Urothelium cell line (cell line): ENCODE measurements at regions not wholly inside any gene's neighbourhood (a gene's known extent, or its start where the extent isn't known, plus 50 kb on each side); places are given as distances from the start of the nearest gene placed in this dataset.

Experiments
- DNase-seq: peaks from one replicate; pipeline ENCODE4 v3.0.0; 2011; ENCODE audit warnings: low spot score, mixed read lengths
- FAIRE-seq: peaks from 2 replicates; lab custom pipeline; 2011; peaks lifted over from hg19 to GRCh38; lab: Jason Lieb, UNC

DNA sequence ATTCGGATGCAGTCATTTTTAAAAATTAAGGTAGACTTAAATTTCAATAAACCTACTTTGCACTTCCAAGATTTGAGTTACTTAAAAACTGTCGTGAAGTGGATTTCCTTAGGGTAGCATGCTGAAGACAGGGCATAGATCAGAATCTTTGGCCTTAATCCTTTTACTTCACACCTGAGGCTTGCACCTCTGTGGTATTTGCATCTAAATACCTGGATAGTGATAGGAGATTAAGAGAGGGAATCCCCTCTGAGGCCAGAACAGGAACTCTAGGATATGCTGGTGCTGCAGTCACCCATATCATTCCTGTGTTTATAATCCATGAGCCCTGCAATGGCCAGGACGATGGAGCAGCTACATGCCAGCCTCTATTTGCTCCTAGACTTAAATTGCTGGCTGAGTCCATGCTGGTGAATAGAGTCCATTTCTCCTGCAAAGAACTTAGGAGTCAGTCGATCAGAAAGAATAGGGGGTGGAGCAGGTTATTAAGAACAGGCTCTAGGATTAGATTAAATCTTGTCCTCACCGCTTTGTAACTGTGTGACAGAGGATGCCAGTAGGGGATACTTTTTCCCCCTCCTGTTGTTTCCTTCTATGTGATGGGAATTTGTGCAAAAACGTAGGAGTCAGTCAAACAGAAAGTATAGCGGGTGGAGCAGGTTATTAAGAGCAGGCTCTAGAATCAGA, 333.6 kb downstream of the DUSP10 start:
- FAIRE-seq (no peak), DNase-seq (no peak)

DNA sequence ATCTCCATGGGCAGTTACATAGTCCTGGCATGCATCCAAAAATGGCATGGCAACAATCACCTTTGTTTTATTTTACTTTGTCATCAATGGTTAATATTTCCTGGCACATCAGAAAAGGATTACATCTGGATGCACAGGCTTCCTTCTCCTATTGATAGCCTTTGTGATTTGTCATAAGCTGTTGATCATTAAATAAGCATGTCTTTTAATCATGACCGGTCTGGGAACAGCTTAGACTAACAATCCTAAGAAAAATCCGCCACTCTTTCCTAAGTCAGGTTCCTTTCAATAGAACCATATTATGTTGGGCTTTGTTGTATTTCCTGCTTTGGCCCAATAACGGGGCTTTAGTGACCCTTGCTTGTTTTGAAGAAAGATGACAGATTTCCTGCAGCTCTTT, 330.6 kb downstream of the DUSP10 start:
- no peak for DNase-seq

DNA sequence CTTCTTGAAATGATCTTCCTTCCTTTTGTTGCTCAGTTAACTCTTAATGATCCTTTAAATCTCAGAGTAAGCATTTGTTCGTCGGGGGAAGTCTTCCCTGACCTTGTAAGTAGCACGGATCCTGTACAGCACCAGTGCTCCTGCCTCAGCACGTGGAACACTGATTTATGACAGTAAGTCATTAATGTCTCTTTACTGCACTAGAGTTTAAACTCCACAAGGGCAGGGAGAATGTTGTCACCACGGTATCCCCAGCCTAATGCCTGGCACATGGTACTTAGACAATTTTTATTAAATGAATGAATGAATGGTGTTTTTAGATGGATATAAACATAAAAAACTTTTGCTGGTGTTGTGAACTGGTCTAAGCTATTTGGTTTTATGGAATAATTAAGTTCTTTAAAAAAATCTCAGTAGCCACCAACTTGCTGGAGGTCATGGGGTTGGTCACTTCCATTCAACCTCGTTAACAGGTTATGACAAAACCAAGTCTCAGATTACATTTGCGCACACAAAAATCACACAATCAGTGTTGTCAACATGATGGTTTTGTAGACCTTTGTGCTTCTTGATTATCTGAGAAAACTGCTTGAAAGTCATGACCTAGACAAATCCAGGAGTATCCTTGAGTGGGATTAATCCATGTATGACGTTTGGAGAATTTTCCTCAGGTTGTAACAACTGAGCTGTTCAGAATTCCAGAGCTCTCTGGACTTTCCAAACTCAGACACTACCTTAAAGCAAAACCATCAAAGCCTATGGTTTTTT, 326.9 kb downstream of the DUSP10 start:
- no peak for DNase-seq
- no peak for FAIRE-seq

More for the DNA sequence above, 330.6 kb downstream of the DUSP10 start:
- FAIRE-seq = no peak

DNA sequence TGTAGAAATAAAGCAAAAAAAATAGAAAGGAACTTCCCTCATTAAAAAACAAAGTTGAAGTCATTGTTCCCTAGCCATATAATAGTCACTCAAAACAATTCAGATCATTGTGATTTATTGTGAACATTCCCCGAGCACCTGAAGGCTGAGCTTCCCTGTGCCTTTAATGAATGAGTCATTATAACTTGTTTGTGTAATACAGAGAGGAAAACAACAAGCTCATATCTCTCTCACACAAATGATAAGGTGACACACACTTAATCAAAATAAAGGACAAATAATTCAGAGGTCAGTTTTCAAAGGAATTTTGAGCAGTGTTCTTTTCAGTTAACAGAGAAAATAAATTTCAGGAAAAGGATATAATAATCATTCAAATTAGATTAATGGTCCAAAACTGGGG, 326.2 kb downstream of the DUSP10 start:
- DNase-seq (no peak), FAIRE-seq (no peak)

DNA sequence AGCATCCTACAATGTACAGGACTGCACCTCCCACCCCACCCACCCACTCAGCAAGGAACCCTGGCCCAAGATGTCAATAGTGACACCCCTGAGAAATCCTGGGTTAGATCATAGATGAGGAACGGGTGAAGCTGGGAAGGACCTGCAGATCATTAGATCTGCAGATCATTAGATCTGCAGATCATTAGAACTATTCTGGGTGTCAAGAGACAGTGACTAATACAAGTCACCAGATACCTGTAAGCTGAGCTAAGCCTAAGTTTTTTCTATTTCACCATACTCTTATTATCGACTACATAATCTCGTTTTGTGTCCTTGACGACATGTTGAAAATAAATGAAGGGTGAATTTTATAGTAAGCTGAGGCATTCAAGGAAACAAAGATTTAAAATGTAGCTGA, 325.7 kb downstream of the DUSP10 start:
- FAIRE-seq (no peak), DNase-seq (no peak)

DNA sequence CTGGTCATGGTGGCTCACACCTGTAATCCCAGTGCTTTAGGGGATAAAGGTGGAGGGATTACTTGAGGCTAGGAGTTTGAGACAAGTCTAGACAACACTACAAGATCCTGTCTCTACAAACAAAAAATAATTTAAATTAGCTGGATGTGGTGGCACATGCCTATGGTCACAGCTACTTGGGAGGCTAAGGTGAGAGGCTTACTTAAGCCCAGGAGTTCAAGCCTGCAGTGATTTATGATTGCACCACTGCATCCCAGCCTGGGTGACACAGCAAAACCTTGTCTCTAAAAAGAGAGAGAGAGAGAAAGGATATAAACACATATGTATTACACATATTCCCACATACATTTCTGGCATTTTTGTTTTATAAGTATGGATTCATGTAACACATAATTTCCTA, 325.2 kb downstream of the DUSP10 start:
- no peak for FAIRE-seq
- DNase-seq = no peak

DNA sequence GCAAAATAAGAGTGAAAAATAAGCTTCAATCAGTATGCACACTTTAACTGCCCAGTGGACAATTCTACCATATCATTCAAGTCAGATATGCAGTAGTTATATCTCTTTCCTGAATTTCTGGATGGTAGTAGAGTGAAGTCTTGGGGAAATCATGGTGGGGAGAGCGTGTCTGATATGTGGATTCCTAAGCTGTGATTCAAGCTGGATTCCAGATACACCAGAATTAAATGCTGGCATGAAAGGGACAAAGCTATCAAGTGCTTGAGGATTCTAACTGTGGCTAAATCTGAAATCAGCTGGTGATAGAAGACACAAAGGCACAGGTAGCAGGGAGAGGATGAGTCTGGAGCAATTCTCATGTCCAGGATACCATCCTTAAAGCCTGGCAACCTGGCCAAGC, 323.5 kb downstream of the DUSP10 start:
- DNase-seq = no peak
- peak; percentile 58 for FAIRE-seq

DNA sequence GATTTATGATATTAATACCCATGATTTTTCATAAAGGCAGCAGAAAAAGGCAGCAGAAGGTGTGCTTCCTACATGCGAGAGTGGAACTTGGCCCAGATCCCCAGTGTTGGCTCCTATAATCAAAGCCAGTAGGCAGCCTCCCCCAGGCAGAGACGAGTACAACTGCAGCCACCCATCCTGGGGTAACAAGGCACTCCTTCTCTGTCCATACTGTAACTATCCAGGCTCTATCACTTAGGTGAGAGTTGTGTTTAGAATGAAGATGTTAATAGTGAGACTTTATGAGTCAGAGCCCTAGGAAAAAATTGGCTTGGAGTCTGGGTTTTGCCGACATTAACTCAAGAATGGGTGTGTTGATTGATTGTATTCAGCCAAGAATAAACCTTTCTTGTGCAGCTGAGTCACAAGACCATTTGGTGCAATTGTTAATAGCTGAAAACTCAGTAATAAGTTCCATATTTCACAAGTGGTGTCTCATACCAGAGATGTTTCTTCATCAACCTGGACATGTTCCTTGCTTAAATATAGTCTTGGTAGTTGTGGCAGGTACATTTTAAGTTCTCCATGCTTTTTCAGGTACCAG, 322.3 kb downstream of the DUSP10 start:
- FAIRE-seq (no peak), DNase-seq (no peak)

DNA sequence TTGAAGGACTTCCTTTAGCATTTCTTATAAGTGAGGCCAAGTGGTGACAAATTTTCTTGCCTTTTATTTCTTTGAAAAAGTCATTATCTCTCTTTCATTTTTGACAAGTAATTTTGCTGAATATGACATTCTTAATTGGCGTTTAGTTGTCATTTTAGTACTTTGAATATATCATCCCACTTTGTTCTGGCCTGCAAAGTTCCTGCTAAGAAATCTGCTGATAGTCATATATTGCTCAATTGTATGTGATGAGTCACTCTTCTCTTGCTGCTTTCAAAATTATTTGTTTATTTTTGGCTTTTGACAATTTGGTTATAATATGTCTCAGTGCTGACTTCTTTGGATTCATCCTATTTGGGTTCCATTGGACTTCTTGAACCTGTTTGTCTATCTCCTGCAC, 312.6 kb downstream of the DUSP10 start:
- FAIRE-seq (no peak), DNase-seq (no peak)

DNA sequence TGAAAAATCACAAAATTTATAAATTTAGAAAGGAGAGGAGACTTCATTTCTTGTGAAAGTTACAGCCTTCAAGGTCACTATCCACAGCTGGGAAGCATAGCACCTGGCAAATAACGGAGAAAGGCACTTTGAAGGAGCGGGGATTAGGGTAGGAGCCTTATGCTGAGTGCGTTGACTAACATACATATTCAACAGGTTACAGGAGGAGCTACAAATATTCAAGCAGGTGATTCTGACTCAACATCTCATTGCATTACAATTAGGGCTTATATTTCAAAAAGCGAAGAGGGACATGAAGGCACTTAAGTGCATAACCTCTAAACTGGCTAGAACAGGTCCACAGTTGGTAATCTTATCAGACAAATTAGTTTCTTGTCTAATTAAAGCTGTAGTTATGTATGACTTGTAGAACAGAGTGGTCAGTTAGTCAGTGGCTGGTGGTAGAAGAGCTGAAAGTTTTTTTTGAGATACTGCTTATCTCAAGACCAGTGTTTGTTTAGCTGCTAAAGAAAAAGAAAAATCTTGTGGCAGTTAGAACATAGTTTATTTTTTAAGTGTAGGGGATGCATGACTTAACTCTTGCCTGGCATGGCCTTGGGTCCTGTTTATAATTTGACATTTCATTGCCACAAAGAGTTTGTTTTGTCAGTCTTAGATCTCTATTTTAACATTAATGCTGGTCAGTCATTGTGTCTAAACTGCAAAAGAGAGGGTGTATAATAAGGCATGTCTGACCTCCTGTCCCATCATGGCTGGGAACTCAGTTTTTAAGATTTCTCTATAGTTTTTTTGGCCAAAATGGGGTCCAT, 311.5 kb downstream of the DUSP10 start:
- no peak for FAIRE-seq
- DNase-seq = no peak

DNA sequence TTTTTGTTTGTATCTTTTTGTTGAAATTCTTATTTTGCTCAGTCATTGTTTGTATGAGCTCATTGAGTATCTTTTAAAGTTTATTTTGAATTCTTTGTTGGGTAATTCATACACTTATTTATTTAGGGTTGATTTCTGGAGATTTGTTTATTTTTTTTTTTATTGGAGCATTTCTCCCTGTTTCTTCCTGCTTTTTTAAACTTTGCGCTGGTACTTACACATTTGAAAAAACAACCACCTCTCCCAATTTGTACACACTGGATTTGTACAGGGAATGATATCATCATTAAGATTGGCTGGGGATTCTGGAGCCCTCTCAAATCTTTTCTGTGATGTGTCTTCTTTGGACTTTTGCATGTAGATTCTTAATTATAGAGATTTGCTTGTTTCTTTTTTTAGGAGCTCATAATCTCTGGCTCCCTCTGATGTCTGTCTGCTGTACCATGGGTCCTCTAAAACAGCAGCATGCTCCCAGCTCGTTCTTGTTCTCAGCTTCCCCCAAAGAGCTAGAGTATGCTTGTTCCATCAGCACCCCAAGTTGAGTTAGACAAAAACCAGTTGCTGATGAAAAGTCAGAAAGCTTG, 310.7 kb downstream of the DUSP10 start:
- no peak for FAIRE-seq

DNA sequence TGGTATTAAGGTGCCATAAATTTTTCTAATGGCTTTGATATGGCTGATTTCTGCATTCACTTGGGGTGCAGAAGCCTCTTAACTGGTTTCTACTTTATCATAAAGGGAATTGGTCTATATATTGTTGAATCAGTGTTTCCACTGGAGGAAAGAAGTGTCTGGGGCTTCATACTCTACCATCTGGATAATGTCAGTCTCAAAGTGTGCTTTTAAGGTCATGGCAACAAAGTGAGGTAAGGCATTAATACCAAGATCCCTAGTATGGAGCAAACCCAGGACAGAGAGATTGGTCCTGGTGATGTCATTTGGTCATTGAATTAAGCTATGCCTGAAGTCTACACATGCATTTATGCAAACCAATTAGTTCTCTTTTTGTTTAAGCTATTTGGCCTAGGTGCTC, 309.9 kb downstream of the DUSP10 start:
- FAIRE-seq = no peak

More for the DNA sequence above, 310.7 kb downstream of the DUSP10 start:
- no peak for DNase-seq

DNA sequence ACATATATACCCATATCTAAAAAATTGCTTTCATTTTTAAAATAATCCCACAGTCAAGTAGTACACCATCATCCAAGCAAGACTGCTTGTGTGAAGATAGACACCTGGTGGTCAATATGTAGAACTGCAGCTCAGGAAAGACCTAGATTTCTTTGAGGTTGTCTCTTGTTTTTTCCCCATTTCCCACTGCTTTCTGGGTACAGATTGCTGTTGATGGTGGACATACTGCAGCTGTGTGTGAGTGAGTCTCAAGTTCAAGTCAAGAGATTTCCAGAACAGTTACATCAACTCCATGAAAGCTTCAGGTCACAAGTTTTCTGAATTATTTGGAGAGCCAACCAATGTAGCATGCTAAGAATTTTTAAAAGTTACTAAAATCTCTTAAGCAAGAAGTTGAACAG, 306.4 kb downstream of the DUSP10 start:
- DNase-seq (peak; percentile 40), FAIRE-seq (no peak)

More for the DNA sequence above, 309.9 kb downstream of the DUSP10 start:
- DNase-seq = no peak

DNA sequence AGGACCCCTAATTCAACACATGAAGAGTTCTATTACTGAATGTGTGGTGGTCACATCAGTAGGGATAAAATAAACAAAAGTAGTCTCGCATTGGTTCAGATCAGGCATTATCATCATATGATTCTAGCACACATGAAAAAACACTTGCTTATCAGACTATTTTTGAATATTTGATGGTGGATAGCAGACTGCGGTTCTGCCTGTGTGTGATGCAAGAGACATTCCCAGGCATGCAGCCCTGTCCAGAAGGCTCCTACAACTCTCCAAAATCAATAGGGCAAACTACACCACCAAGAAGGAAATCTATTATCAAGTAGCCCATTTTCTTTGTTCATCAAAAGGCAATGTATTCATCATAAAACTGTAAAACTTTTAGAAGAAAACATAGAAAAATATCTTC, 304.7 kb downstream of the DUSP10 start:
- no peak for DNase-seq
- no peak for FAIRE-seq

DNA sequence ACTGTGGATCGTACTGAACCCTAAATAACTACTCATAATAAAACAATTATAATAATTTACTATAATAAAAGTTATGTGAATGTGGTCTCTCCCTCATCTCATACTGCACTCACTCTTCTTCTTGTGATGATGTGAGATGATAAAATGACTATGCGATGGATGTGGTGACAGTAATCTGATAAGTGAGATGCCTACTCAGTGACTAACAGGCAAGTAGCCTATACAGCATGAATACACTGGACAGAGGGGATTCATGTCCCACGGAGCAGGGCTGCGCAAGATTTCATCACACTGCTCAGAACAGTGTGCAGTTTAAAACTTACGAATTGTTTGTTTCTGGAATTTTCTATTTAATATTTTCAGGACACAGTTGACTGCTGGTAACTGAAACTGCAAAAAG, 304.0 kb downstream of the DUSP10 start:
- no peak for DNase-seq
- FAIRE-seq = no peak

DNA sequence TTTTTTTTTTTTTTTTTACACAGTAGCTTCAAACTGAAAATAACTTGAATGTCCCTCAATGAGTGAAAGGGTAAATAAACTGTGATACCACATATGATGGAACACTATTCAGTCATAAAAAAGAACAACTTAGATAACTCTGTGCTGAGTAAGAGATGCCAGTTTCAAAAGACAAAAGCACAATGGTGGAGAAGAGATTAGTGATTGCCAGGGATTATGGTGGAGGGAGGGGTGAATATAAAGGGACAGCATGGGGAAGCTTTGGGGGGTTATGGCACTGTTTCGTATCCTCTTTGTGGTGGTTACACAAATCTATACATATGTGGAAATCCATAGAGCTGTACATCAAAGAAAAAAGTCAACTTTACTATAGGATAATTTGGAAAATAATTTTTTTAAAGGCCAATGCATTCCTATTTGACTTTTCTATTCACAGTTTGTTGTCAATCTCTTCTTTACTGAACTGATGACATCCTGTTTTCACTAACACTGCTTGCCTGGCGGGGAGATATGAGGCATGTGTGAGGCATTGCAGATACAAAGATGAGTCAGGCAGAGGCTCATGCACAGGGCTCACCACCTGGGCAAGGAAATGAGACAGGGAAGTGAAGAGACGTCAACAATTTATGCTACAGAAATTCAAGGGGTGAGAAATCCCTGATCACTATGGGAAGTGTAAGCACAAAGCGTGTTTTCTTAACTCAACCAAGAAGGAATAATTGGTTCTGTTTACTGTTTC, 302.7 kb downstream of the DUSP10 start:
- FAIRE-seq (peak; percentile 90), DNase-seq (peak; percentile 73)

DNA sequence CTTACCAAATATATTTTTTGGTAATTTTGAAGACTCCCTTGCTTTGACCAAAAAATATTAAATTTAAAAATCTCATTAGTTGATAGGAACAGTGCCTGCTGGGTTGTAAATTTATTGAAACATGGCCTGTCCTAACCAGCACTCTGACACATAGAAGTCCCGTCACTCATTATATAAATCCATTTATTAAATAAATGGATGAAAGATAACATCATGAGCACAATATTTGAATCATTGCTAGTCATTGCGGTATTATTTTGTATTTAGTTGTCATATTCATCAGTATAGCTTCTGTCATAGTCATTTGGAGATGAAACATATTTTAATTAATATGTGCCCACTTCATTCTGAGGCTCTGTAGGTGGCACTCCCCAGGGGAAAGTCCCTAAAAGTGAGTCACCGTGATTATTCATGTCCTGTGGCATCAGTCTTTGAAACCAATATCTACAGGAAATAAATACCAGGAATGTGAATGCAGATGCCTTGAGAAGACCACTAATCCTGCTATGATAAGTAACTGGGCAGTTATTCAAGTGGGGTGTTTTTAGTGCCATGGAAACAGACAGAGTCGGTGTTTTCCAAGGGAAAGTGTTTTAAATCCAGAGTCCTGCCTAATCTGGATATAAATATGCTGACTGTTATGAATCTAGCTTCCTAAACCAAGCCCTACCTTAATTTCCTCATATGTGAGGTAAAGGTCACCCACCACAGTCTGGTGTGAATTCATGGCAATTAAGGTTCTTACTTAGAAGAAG, 302.0 kb downstream of the DUSP10 start:
- DNase-seq (peak; percentile 60), FAIRE-seq (peak; percentile 74)

DNA sequence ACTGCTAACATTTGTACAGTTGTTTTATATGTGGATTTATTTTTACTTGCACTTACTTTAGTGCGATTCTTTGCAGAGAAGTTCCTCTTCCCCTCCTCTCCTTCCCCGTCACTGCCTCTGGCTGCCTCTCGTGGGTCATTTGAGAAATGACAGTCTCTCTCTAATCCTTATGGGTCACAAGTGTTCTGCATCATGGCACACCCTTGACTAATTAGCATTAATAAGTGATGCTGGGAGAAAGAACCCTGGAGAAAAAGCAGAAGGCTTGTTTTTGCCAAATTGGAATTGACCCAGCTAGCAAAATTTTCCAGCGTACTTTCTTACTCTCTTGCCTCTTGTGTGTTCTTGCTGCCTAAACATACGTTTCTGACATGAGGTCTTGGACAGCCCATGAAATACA, 301.2 kb downstream of the DUSP10 start:
- FAIRE-seq (no peak), DNase-seq (no peak)

DNA sequence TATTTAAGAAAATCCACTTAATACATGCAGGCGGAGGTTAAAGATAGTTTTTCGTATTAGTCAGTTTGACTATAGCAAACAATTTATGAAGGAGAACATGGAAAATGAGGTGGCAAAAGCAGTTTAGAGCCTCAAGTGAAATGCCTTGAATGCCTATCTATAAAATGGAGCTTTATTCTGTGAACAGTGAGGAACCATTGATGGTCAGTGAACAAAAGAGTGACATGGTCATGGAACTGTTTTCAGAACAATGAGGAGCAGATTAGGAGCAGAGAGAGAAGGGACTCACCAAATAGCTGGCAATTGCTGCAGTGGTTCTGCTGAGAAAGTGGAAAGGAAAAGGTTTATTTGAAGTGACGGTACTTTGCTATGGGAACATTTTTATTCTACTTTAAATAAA, 299.8 kb downstream of the DUSP10 start:
- DNase-seq (no peak), FAIRE-seq (no peak)
